Breast epithelium (tissue), 4 donors: ENCODE measurements at regions not wholly inside any gene's neighbourhood (a gene's known extent, or its start where the extent isn't known, plus 50 kb on each side); places are given as distances from the start of the nearest gene placed in this dataset.

Source experiments
- DNase-seq, 2 donors: peaks; one replicate each; pipeline ENCODE4 v3.0.0-alpha.2; 2019; ENCODE audit warnings: low spot score in 2 of 2
- H3K27ac ChIP-seq, 2 donors: fragments of 200-600 bp; sonication (generic) in 1 of 2; one replicate each; pipeline ENCODE4 v1.5.1; 2016 to 2019; ENCODE audit warnings: mild to moderate bottlenecking in 1 of 2
- H3K27me3 ChIP-seq, 2 donors: fragments of 200-600 bp; sonication (generic) in 1 of 2; one replicate each; pipeline versions ENCODE4 v1.5.1 to v1.6.0; 2017 to 2019; ENCODE audit warnings: control low read depth in 1 of 2, mild to moderate bottlenecking in 1 of 2
- H3K36me3 ChIP-seq: fragments of 200-600 bp; one replicate; pipeline ENCODE4 v1.5.1; 2019
- H3K4me1 ChIP-seq, 2 donors: fragments of 200-600 bp; sonication (generic); one replicate each; pipeline ENCODE4 v1.5.1; 2016 to 2019; ENCODE audit warnings: control low read depth in 1 of 2
- H3K4me3 ChIP-seq, 3 donors: fragments of 200-600 bp; sonication (generic); 1 replicate in 2 of 3; 2 replicates in 1 of 3; pipeline ENCODE4 v1.5.1; 2016 to 2019; ENCODE audit warnings: mild to moderate bottlenecking in 3 of 3, moderate library complexity in 2 of 3
- H3K9me3 ChIP-seq, 2 donors: fragments of 200-600 bp; sonication (generic) in 1 of 2; one replicate each; pipeline ENCODE4 v1.5.1; 2016 to 2019; ENCODE audit warnings: control low read depth in 1 of 2
- CTCF ChIP-seq, 3 donors: fragments of 450-650 bp; IDR thresholded peaks; one replicate each; pipeline ENCODE4 v1.5.1; 2016 to 2017; ENCODE audit warnings: antibody characterized with exemption in 3 of 3, mild to moderate bottlenecking in 3 of 3, moderate library complexity in 3 of 3
- POLR2A ChIP-seq: fragments of 450-650 bp; IDR thresholded peaks from one replicate; pipeline ENCODE4 v1.6.1; 2016; ENCODE audit warnings: antibody characterized with exemption, mild to moderate bottlenecking, moderate library complexity
- POLR2AphosphoS5 ChIP-seq, 3 donors: sonication (generic); formaldehyde crosslinking; IDR thresholded peaks; one replicate each; pipeline ENCODE4 v1.6.1; 2017; ENCODE audit warnings: antibody characterized with exemption in 3 of 3
- intact Hi-C: fragments of 100-400 bp; cut with DNase I; formaldehyde crosslinking; loops from one replicate; pipeline ENCODE4 v1.15.1; 2023; ENCODE audit warnings: low total_unique reads

- Histone ChIP-seq H3K27ac (no peak overlapping the region), H3K27me3 (no peaks in the 10 kb centered on the region), H3K9me3 (peaks cover 0 to 23% of the 10 kb centered on the region in 2 donors), H3K36me3 (no peaks in the 10 kb centered on the region), H3K4me3 (no peak overlapping the region), H3K4me1 (no peaks in the 10 kb centered on the region)
- TF ChIP-seq CTCF (IDR thresholded peaks at IDR 0.05) (no peak), POLR2AphosphoS5 (IDR thresholded peaks at IDR 0.05) (no peak), POLR2A (no peak)
- no peak for DNase-seq
- intact Hi-C loops = no loop called here
Measured at GRCh38 chr12:85654456-85654840, 181.8 kb downstream of the RASSF9 start.

GRCh38 chr12:85656561-85656960, 179.6 kb downstream of the RASSF9 start:
- intact Hi-C loops = no loop called here

GRCh38 chr12:85657251-85657650, 179.0 kb downstream of the RASSF9 start:
- no peak overlapping the region for H3K27ac ChIP-seq
- no peaks in the 10 kb centered on the region for H3K36me3 ChIP-seq
- DNase-seq = no peak
- intact Hi-C loops = no loop called here
- no peaks in the 10 kb centered on the region for H3K4me1 ChIP-seq
- no peak overlapping the region for H3K4me3 ChIP-seq
- TF ChIP-seq POLR2AphosphoS5 (IDR thresholded peaks at IDR 0.05) (no peak), POLR2A (no peak), CTCF (IDR thresholded peaks at IDR 0.05) (no peak)
- H3K9me3 ChIP-seq = peaks cover 0 to 19% of the 10 kb centered on the region in 2 donors
- H3K27me3 ChIP-seq = no peaks in the 10 kb centered on the region

More at GRCh38 chr12:85656561-85656960, 179.6 kb downstream of the RASSF9 start:
- H3K27ac ChIP-seq = no peak overlapping the region
- no peaks in the 10 kb centered on the region for H3K27me3 ChIP-seq
- H3K4me3 ChIP-seq = no peak overlapping the region
- peaks cover 0 to 23% of the 10 kb centered on the region in 2 donors for H3K9me3 ChIP-seq
- no peaks in the 10 kb centered on the region for H3K4me1 ChIP-seq
- TF ChIP-seq POLR2A = no peak
- TF ChIP-seq POLR2AphosphoS5 (IDR thresholded peaks at IDR 0.05) = no peak
- TF ChIP-seq CTCF (IDR thresholded peaks at IDR 0.05) = no peak
- no peaks in the 10 kb centered on the region for H3K36me3 ChIP-seq
- no peak for DNase-seq

GRCh38 chr12:85657836-85658630, 178.2 kb downstream of the RASSF9 start:
- intact Hi-C loops = no loop called here
- Histone ChIP-seq H3K36me3 (no peaks in the 10 kb centered on the region), H3K9me3 (peaks cover 0 to 17% of the 10 kb centered on the region in 2 donors), H3K4me1 (no peaks in the 10 kb centered on the region), H3K27ac (no peak overlapping the region), H3K27me3 (no peaks in the 10 kb centered on the region), H3K4me3 (no peak overlapping the region)
- TF ChIP-seq POLR2A (no peak), POLR2AphosphoS5 (IDR thresholded peaks at IDR 0.05) (no peak), CTCF (IDR thresholded peaks at IDR 0.05) (no peak)
- no peak for DNase-seq

- Histone ChIP-seq H3K27me3 (no peaks in the 10 kb centered on the region), H3K4me3 (no peak overlapping the region), H3K27ac (no peak overlapping the region), H3K9me3 (peaks cover 0 to 17% of the 10 kb centered on the region in 2 donors), H3K36me3 (no peaks in the 10 kb centered on the region), H3K4me1 (no peaks in the 10 kb centered on the region)
- no peak for DNase-seq
- intact Hi-C loops = no loop called here
- TF ChIP-seq POLR2A (no peak), POLR2AphosphoS5 (IDR thresholded peaks at IDR 0.05) (no peak)
Measured at GRCh38 chr12:85659754-85660530, 176.3 kb downstream of the RASSF9 start.
